Activated CD4-positive, alpha-beta T cell treated with anti-CD3 and anti-CD28 coated beads, Interleukin-2, amount 50 U/mL, for 4 hours (primary cell): ENCODE measurements at regions not wholly inside any gene's neighbourhood (a gene's known extent, or its start where the extent isn't known, plus 50 kb on each side); places are given as distances from the start of the nearest gene placed in this dataset.
"Not testable (repeated sequence)": the region's sequence is repeated elsewhere in the genome, so short reads cannot be mapped to it uniquely, and the experiment has no call there.

Experiments used
- DNase-seq, 2 experiments: peaks; one replicate each; pipeline ENCODE4 v3.0.0-alpha.2; 2020

- no peak for DNase-seq
These were observed 90.7 kb upstream of the DCLK2 start for GRCh38 chr4:149987330-149988086.

GRCh38 chr4:149988087-149988410 is 90.2 kb upstream of the DCLK2 start:
- DNase-seq = no peak

GRCh38 chr4:149993030-149993429 is 85.2 kb upstream of the DCLK2 start:
- no peak for DNase-seq

- DNase-seq = no peak
These were observed 83.0 kb upstream of the DCLK2 start for GRCh38 chr4:149995134-149995756.

- no peak for DNase-seq
These were observed 80.3 kb upstream of the DCLK2 start for GRCh38 chr4:149997881-149998421.

- no peak for DNase-seq
These were observed 78.7 kb upstream of the DCLK2 start for GRCh38 chr4:149999485-150000074.

DNA sequence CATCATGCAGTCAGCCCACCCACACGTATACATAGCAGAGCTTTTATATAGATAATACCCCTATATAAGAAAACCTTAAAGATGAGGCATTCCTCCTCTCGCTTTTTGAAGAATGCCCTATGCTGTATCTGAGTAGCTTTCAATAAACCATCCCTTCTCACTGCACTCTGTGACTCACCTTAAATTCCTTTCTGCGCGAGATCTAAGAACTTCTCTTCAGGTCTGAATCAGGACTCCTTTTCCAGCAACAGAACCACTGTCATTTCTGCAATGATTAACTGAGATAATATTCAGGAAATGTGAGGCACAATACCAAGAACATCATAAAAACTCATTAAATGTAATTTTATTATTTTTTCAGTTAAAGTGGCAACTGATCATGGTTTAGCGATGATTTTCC is 76.4 kb upstream of the DCLK2 start:
- DNase-seq = no peak

DNA sequence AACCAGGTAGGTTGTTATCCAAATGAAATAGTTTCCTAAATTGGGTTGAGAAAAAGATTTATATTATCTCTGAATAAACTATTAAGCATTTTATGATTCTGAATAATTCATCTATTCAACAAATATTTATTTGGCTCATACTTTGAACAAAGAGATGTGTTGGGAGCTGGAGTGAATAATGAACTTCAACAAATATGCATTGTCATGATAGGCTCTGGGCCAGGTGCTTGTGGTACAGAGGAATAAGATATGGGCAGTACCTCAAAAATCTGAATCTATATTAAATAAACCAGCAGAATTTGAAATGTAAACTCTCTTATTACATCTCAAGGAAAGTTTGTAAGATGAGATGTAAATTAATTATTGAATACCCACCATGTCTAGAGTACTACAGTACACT is 75.7 kb upstream of the DCLK2 start:
- DNase-seq = no peak

DNA sequence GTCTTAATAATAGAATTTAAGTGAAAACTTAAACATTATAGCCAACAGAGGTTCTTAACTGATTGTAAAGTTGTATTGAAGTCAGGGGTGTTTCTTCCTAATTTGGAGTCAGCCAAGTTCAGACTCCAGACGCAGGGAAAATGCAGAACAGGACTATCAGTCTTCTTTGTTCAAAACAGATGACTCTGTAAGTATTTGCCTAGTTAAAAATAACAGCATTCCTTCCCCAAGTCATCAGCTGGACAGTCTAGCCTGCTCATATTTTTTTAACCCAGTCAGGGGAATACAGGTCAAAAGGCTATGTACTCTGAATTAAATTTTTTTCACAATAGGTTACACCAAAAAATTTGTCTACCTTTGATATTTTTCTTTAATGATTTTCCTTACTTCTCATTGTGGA is 73.8 kb upstream of the DCLK2 start:
- DNase-seq = no peak

- no peak for DNase-seq
These were observed 72.7 kb upstream of the DCLK2 start for GRCh38 chr4:150005537-150005936.

- DNase-seq = no peak
These were observed 72.0 kb upstream of the DCLK2 start for GRCh38 chr4:150006197-150006596.

DNA sequence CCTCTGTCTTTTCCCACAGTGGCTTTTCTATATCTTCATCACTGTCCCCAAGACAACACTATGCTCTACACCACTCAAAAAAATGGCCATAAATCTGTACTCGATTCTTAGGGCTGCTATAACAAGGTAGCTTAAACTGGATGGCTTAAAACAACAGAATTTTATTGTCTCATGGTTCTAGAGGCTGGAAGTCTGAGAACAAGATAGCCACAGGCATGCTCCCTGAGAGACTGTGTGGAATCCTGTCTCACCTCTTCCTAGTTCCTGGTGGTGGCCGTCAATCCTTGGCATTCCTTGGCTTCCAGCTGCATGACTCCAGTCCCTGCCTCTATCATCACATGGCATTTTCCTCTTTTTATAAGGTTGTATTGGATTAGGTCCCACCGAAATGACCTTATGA is 70.7 kb upstream of the DCLK2 start:
- DNase-seq = no peak

- DNase-seq = no peak
These were observed 69.7 kb upstream of the DCLK2 start for GRCh38 chr4:150008546-150008945.

DNA sequence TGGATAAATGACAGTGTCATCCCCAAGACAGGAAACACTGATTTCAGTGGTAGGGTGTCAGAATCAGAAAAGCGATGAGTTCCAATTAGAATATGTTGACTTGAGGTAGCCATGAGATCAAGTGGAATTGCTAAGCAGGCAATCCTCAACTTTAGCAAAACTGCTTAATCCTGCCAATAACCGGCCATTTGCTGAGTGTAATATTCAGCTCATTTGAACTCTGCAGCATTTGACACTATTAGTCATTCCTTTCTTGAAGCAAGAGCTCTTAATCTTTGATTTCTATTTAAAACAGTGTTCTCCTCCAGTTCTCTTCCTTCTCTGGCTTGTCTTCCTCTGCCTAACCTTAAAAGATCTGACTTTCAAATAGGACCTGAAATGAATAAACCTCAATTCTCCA is 68.7 kb upstream of the DCLK2 start:
- no peak for DNase-seq

DNA sequence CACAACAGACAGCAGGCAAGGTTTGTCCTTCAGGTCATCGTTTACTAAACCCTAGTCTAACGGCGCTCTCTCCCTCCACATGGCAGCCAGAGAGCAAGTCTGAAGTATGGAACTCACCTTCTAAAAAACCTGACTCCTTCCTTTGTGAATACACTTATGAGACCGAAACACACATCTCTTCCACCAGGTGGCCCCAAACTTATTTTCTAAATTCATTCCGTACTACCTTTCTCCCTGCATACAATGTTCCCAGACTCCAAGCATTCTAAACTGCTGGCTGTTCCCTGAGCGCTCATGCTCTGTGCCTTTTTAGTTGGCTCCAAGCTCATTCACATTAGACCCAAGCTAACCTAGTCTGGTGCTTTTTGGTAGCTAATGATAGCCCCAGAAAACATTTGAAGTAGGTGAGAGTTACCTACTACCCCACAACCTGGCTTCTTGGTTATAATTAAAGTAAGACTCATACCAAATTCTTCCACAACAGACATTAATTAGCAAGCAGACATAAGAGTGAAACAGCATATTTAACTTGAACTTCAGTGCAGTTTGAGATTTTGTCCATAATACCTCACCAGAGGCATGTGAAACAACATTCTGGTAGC is 67.6 kb upstream of the DCLK2 start:
- no peak for DNase-seq

GRCh38 chr4:150012851-150013360 is 65.3 kb upstream of the DCLK2 start:
- DNase-seq = no peak

DNA sequence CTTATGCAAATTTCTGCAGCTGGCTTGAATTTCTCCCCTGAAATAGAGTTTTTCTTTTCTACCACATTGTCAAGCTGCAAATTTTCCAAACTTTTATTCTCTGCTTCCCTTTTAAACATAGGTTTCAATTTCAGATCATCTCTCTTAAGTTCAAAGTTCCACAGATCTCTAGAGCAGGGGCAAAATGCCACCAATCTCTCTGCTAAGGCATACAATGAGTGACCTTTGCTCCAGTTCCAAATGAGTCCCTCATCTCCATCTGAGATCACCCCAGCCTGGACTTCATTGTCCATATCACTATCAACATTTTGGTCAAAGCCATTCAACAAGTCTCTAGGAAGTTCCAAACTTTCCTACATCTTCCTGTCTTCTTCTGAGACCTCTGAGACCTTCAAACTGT is 62.3 kb upstream of the DCLK2 start:
- DNase-seq = not testable (repeated sequence)

DNA sequence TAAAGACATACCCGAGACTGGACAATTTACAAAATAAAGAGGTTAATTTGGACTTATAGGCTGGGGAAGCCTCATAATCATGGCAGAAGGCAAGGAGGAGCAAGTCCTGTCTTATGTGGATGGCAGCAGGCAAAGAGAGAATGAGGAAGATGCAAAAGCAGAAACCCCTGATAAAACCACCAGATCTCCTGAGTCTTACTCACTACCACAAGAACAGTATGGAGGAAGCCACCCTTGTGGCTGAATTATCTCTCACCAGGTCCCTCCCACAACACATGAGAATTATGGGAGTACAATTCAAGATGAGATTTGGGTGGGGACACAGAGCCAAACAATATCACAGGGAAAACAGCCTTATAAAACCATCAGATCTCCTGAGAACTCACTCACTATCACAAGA is 61.6 kb upstream of the DCLK2 start:
- not testable (repeated sequence) for DNase-seq

DNA sequence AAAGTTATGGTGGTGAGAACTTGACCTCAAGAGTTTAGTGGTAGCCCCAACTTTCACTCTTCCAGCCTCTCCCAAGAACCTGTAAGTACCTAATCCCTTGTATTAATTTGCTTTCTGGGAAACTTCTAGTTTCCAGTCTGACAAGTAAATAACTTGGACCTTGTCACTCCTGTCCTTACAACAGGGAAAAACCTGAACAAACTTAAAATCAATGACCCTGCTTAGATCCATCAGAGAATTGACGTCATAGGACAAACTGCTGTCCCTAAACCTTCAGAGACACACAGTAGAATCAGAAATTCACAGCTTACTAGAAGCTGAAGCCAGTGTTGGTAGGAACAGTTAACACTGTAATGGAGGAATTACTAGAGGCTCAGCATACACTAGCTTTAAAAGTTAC is 60.0 kb upstream of the DCLK2 start:
- no peak for DNase-seq

DNA sequence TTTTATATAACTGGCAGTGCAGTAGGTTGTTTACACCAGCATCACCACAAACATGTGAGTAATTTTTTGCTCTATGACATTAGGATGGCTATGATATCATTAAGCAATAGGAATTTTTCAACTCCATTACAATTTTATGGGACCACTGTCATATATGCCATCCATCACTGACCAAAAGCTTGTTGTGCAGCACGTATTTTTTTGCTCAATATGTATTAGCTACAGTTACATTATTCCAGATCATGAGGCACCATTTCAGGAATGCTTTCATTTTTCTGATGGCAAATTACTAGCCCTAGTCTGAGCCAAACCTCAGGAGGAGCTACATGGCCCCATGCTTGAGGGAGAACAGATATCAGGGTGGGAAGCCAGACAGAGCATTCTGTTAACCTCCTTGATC is 56.8 kb upstream of the DCLK2 start:
- DNase-seq = no peak

DNA sequence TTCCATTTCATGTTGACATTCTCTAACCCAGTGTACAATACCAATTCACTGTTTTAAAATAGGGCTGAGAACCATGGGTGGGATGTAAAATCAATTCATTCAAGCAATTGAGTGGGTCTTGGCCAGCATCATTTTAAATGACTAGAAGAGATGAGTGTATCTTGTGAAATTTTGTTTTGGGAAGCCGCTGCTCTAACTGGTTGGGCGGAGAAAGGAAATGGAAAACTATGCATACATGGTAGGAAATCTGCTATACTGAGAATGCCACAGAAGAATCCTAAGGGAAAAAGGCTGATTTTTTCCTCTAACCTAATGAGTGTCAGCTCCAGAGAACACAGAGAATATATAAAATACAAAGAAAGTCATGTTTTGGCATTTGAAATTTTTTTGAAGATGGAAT is 54.8 kb upstream of the DCLK2 start:
- DNase-seq = no peak

GRCh38 chr4:150026987-150027386 is 51.3 kb upstream of the DCLK2 start:
- not testable (repeated sequence) for DNase-seq
